Right cardiac atrium (tissue), 5 donors: ENCODE measurements at regions not wholly inside any gene's neighbourhood (a gene's known extent, or its start where the extent isn't known, plus 50 kb on each side); places are given as distances from the start of the nearest gene placed in this dataset.

ENCODE experiments used
- ATAC-seq, 2 donors: fragments of 200-7000 bp; cut with Tn5 transposase; one replicate each; pipeline versions ENCODE4 v1.8.0 to v1.9.1; 2020; ENCODE audit warnings: moderate library complexity in 2 of 2, mild to moderate bottlenecking in 1 of 2
- DNase-seq, 3 donors: peaks; one replicate each; pipeline ENCODE4 v3.0.0-alpha.2; 2020
- H3K27ac ChIP-seq: one replicate; pipeline ENCODE4 v1.5.1; 2013; ENCODE audit warnings: mild to moderate bottlenecking, low read length, control low read depth, moderate library complexity
- H3K27me3 ChIP-seq: one replicate; pipeline ENCODE4 v1.6.1; 2013; ENCODE audit not compliant: control insufficient read depth, insufficient read depth
- H3K4me1 ChIP-seq: one replicate; pipeline ENCODE4 v1.6.1; 2013; ENCODE audit warnings: low read length; ENCODE audit not compliant: control insufficient read depth, insufficient read depth
- H3K4me3 ChIP-seq: one replicate; pipeline ENCODE4 v1.5.1; 2013; ENCODE audit warnings: low read length, control low read depth
- H3K9me3 ChIP-seq: one replicate; pipeline ENCODE4 v1.6.1; 2013; ENCODE audit warnings: low read length; ENCODE audit not compliant: control insufficient read depth
- WGBS: extraction: QIAGEN DNeasy Blood & Tissue Kit; methylation state at CpG from one replicate; pipeline ENCODE4 v1.1.7; 2013; 5-methylcytosine and 5-hydroxymethylcytosine counted together
- intact Hi-C, 4 donors: fragments of 100-400 bp; cut with DNase I; formaldehyde crosslinking; loops; one replicate each; pipeline versions ENCODE4 v1.11.0 to v1.14.0; 2022 to 2023
- donor health status: healthy with polysubstance abuse.
- donor health status: DM: no; HTN: yes; CAD: no.
- donor health status: DM: no; HTN: no; CAD: no.
- donor health status: DM: no; HTN: yes; CAD: no; lungs with severe emphysema.
- donor health status: DM: yes; HTN: yes; CAD: no.

DNA sequence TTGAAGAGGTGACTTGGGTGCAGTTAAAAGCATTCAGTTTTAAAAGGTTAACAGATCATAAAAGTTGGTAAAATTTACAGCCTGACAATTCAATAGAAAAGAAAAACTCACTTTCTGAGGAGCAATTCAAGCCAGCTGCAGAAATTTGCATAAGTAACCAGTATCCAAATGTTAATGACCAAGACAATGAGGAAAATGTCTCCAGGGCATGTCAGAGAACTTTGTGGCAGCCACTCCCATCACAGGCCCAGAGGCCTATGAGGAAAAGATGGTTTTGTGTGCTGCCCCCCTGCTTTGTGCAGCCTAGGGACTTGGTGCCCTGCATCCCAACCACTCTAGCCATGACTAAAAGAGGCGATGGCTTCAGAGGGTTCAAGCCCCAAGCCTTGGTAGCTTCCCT is 1406.5 kb upstream of the ACO1 start:
- no peaks in the 10 kb centered on the region for H3K9me3 ChIP-seq
- H3K27ac ChIP-seq, result no peak overlapping the region
- no peak overlapping the region for H3K4me3 ChIP-seq
- intact Hi-C loops, result no loop called here
- WGBS, result 81% methylated on average over 1 of the region's 1 CpG
- DNase-seq (no peak), ATAC-seq (no peak)
- no peaks in the 10 kb centered on the region for H3K27me3 ChIP-seq
- H3K4me1 ChIP-seq, result no peaks in the 10 kb centered on the region

DNA sequence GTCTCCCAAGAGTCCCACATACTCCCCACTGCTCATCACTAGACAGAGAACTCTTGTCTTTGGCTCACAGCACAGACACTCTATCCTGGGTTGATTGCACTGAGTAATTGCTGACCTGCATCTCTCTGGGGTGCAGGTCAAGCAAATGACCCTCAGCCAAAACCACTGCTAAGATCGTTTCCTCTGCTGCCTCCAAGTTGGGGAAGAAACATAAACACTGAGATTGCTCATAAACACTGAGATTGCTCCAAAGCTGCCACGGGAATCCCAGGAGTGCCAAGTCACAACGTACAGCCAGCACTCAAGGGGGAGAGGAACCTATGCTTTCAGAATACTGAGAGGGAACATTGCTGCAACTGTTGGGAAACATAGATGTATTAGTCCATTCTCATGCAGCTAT is 1402.1 kb upstream of the ACO1 start:
- Histone ChIP-seq H3K9me3 (no peaks in the 10 kb centered on the region), H3K4me3 (no peak overlapping the region), H3K27ac (no peak overlapping the region), H3K27me3 (no peaks in the 10 kb centered on the region), H3K4me1 (no peaks in the 10 kb centered on the region)
- intact Hi-C loops, result no loop called here
- DNase-seq (no peak), ATAC-seq (no peak)
- 57% methylated on average over 3 of the region's 3 CpGs for WGBS

DNA sequence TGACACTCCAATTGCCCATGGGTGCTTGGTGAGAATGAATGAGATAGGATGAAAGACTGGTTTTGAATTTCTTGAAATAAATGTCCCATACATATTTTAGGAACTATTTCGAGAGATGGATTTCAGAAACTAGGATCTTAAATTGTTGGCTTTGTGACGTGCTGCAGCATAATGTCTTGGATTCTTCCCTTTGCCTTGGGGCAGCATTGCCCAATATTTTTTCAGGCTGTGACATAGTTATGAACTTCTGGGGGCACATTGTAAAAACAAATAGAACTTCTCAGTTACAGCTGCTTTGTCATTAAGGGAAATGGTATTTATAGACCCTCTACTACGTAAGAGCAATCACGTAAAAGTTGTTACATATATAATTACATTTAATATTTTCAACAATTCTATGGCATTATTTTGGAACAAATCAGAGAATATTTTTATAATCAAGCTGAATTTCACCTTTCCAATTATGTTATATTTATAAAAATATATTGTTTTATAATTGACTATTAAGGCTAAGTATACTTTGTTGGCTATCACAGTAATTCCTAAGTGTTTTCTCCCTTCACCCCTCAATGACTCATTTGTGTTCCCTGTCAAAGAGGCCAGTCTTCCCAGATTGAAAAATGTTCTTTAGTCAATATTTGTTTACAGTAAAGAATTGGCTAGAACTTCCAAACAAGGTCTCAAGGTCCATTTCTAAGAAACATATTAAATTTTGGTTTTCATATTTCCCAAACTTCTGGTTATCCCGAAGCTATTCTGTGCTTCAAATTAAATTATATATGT is 1388.3 kb upstream of the ACO1 start:
- DNase-seq, result no peak
- Histone ChIP-seq H3K27me3 (no peaks in the 10 kb centered on the region), H3K9me3 (no peaks in the 10 kb centered on the region), H3K4me1 (no peaks in the 10 kb centered on the region), H3K27ac (no peak overlapping the region), H3K4me3 (no peak overlapping the region)
- 80% methylated on average over 5 of the region's 5 CpGs for whole genome bisulfite sequencing
- no peak for ATAC-seq
- intact Hi-C loops, result no loop called here

DNA sequence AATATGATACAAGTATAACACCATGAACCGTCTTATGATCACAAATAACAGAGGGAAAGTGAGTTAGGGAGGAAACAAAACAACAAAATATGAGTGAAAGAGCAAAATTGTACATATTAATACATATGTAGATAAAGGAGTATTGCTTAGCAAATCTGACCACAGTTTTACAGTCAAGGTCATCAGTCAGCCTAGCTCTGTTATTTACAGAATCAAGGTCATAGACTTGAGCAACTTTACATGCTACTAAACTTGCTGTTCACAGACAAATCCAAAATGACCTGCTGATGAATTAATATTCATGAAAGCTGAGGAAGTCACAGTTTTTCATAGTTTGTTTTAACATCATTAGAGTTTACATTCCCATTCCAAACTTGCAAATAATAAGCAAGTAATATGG is 1387.7 kb upstream of the ACO1 start:
- no peaks in the 10 kb centered on the region for H3K9me3 ChIP-seq
- intact Hi-C loops, result no loop called here
- ATAC-seq (no peak), DNase-seq (no peak)
- H3K27ac ChIP-seq, result no peak overlapping the region
- no peak overlapping the region for H3K4me3 ChIP-seq
- no peaks in the 10 kb centered on the region for H3K4me1 ChIP-seq
- H3K27me3 ChIP-seq, result no peaks in the 10 kb centered on the region
- WGBS, result 43% methylated on average over 1 of the region's 1 CpG

DNA sequence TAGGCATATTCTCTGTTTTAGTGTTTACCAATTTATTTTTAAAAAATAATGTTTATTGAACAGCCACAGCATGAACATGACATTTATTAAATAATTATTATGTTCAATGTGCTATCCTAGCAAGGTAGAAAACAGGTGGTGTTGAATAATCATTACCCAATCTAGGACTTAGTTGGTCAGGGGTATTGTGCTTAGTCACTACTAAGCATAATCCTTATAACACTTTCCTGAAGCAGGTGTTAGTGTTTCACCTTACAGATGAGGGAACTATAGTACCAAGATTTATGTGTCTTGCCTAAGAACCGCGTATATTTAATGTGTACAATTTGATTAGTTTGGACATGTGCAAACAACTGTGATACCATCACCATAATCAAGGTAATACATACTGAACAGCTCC is 1387.2 kb upstream of the ACO1 start:
- ATAC-seq (no peak), DNase-seq (no peak)
- 53% methylated on average over 2 of the region's 2 CpGs for WGBS
- intact Hi-C loops, result no loop called here
- H3K9me3 ChIP-seq, result no peaks in the 10 kb centered on the region
- H3K4me3 ChIP-seq, result no peak overlapping the region
- H3K27ac ChIP-seq, result no peak overlapping the region
- no peaks in the 10 kb centered on the region for H3K27me3 ChIP-seq
- no peaks in the 10 kb centered on the region for H3K4me1 ChIP-seq

DNA sequence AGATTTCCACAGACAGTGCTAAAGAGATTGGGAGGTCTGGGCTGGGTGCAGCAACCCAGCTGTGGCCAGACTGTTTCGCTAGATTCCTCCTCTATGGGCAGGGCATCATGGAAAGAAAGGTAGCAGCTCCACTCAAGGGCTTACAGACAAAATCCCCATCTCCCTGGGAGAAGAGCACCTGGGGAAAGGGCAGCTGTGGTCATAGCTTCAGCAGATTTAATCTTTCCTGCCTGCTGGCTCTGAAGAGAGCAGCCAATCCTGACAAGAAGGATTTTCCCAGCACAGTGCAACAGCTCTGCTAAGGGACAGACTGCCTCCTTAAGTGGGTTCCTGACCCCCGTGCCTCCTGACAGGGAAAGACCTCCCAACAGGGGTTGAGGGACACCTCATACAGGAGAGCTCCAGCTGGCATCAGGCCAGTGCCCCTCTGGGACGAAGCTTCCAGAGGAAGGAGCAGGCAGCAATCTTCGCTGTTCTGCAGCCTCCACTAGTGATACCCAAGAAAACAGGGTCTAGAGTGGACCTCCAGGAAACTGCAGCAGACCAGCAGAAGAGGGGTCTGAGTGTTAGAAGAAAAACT is 1379.3 kb upstream of the ACO1 start:
- H3K27me3 ChIP-seq, result no peaks in the 10 kb centered on the region
- intact Hi-C loops, result no loop called here
- 73% methylated on average over 4 of the region's 4 CpGs for WGBS
- no peak for ATAC-seq
- peaks cover 2% of the 10 kb centered on the region for H3K9me3 ChIP-seq
- no peak overlapping the region for H3K4me3 ChIP-seq
- H3K4me1 ChIP-seq, result no peaks in the 10 kb centered on the region
- H3K27ac ChIP-seq, result no peak overlapping the region
- DNase-seq, result no peak

DNA sequence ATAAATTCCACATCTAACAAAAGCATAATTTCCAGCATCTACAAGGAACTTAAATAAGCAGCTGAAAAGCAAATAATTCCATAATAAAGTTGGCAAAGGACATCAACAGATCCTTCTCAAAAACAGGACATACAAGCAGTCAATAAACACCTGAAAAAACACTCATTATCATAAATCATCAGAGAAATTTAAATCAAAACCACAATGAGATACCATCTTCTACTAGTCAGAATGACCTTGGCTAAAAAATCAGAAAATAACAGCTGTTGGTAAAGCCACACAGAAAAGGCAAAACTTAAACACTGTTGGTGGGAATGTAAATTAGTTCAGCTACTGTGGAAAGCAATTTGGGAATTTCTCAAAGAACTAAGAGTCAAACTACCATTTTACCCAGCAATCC is 1371.1 kb upstream of the ACO1 start:
- intact Hi-C loops, result no loop called here
- no peak for DNase-seq

DNA sequence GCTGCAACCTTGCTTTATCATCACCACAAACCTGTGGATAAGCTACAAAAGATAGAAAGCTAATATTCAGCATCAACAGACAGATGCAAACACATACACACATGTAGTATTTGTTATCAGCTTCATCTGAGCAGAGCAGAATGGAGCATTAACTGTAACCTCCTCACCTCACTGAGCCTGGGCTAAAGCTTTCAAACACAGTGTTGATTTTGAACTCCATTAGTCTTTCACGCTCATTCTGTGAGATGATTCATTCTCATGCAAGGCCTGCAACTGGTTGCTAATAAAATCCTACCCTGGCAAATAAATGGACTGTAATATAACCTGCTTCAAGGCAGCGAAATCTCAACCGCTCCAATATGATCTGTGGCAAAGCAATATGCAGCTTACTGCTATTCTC is 1360.6 kb upstream of the ACO1 start:
- no peak overlapping the region for H3K4me3 ChIP-seq
- DNase-seq (no peak), ATAC-seq (no peak)
- H3K4me1 ChIP-seq, result no peaks in the 10 kb centered on the region
- 85% methylated on average over 3 of the region's 3 CpGs for WGBS
- H3K27ac ChIP-seq, result no peak overlapping the region
- H3K9me3 ChIP-seq, result no peaks in the 10 kb centered on the region
- intact Hi-C loops, result no loop called here
- no peaks in the 10 kb centered on the region for H3K27me3 ChIP-seq

More for the DNA sequence above, 1371.1 kb upstream of the ACO1 start:
- Histone ChIP-seq H3K27me3 (no peaks in the 10 kb centered on the region), H3K4me1 (no peaks in the 10 kb centered on the region), H3K9me3 (no peaks in the 10 kb centered on the region), H3K4me3 (no peak overlapping the region), H3K27ac (no peak overlapping the region)
- ATAC-seq, result no peak

DNA sequence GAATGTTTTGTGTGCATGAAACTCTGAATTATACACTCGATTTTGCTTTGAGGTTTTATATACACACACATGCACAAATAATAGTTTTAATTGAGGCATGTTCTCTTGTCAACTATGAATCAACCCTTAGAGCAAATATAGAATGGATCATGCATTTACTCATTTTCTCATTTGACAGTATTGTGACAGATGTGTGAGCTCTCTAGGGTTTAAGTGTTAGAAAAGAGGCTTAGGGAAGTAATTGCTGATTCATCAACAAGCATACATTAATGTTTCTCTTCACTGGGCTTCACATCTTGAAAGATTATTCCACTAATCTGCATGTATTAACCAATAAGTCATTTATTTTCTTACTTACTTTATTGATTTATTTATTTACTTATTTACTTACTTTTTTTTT is 1356.8 kb upstream of the ACO1 start:
- no peaks in the 10 kb centered on the region for H3K4me1 ChIP-seq

DNA sequence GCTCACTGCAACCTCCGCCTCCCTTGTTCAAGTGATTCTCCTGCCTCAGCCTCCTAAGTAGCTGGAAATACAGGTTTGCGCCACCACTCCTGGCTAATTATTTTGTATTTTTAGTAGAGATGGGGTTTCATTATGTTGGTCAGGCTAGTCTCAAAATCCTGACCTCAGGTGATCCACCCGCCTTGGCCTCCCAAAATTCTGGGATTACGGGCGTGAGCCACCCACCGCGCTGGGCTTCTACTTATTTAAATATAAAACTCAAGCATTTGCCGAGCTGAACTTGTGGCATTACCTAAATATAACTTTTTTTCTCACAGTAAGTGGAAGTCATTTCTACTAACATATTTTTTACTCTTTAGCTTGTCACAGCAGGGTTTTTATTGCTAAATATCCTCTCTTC is 1356.3 kb upstream of the ACO1 start:
- Histone ChIP-seq H3K4me3 (no peak overlapping the region), H3K27ac (no peak overlapping the region), H3K4me1 (no peaks in the 10 kb centered on the region), H3K27me3 (no peaks in the 10 kb centered on the region), H3K9me3 (no peaks in the 10 kb centered on the region)
- intact Hi-C loops, result no loop called here
- 92% methylated on average over 8 of the region's 8 CpGs for WGBS
- ATAC-seq (no peak), DNase-seq (peak in 1 of 3 donors; percentile 12)

More for the DNA sequence above, 1356.8 kb upstream of the ACO1 start:
- WGBS, result 61% methylated on average over 1 of the region's 1 CpG
- H3K27me3 ChIP-seq, result no peaks in the 10 kb centered on the region
- no peaks in the 10 kb centered on the region for H3K9me3 ChIP-seq
- H3K27ac ChIP-seq, result no peak overlapping the region
- H3K4me3 ChIP-seq, result no peak overlapping the region
- ATAC-seq (no peak), DNase-seq (no peak)
- intact Hi-C loops, result no loop called here

DNA sequence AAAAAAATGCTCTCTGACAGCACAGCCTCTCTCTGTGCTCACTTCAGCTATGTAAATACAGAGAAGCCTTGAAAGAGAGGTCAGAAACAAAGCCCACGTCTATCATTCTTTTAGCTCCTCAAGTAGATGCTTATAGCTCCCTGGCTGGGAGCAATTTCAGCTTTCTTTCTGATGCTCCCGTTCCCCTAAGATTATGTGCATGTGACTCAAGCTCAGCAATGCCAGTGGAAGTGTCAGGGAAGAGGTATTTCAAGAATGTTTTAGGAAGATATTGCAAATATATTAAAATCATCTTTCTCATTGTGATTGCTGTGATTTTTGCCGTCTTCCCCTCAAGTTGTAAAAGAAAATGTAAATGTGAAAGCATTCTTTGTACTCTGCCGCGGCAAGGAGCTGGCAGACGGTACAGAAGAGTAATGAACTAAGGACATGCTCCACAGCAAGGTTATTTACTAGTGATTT is 1353.7 kb upstream of the ACO1 start:
- H3K27me3 ChIP-seq, result no peaks in the 10 kb centered on the region
- intact Hi-C loops, result no loop called here
- no peaks in the 10 kb centered on the region for H3K9me3 ChIP-seq
- ATAC-seq (no peak), DNase-seq (no peak)
- H3K27ac ChIP-seq, result no peak overlapping the region
- no peaks in the 10 kb centered on the region for H3K4me1 ChIP-seq
- no peak overlapping the region for H3K4me3 ChIP-seq
- WGBS, result 21% methylated on average over 6 of the region's 6 CpGs
